ENCODE measurements at regions not wholly inside any gene's neighbourhood (a gene's known extent, or its start where the extent isn't known, plus 50 kb on each side); places are given as distances from the start of the nearest gene placed in this dataset.

Small RNA genes lying in the stretch of these regions (microRNA-seq; reads per million reads assigned to microRNA genes)
- 0 reads per million in 2 donors for gene MIR4436B2 (ENCODE audit: borderline microRNAs expressed in 2 of 2)
